OCI-LY1 (cell line): ENCODE measurements at regions not wholly inside any gene's neighbourhood (a gene's known extent, or its start where the extent isn't known, plus 50 kb on each side); places are given as distances from the start of the nearest gene placed in this dataset.

Experiments
- H2AFZ ChIP-seq: fragments of 200-600 bp; sonication (generic), shearing (Covaris generic); 2 replicates; pipeline ENCODE4 v1.6.0; 2014; ENCODE audit warnings: antibody characterized with exemption, mild to moderate bottlenecking, low read length
- H3F3A ChIP-seq: fragments of 200-600 bp; sonication (generic), shearing (Covaris generic); 2 replicates; pipeline ENCODE4 v1.6.0; 2014; ENCODE audit warnings: mild to moderate bottlenecking, antibody characterized with exemption, low read length, moderate library complexity; ENCODE audit not compliant: insufficient read depth
- H3K27ac ChIP-seq: fragments of 200-600 bp; sonication (generic); 2 replicates; pipeline ENCODE4 v1.5.1; 2014; ENCODE audit warnings: low read length, mixed run types, mild to moderate bottlenecking, low read depth; ENCODE audit not compliant: poor library complexity, severe bottlenecking
- H3K27me3 ChIP-seq: fragments of 200-600 bp; sonication (generic); 2 replicates; pipeline ENCODE4 v1.6.0; 2014; ENCODE audit warnings: antibody characterized with exemption, mild to moderate bottlenecking, low read length, moderate library complexity; ENCODE audit not compliant: insufficient read depth
- H3K36me3 ChIP-seq: fragments of 200-600 bp; sonication (generic); 2 replicates; pipeline ENCODE4 v1.6.1; 2014; ENCODE audit warnings: mild to moderate bottlenecking, antibody characterized with exemption, low read length, moderate library complexity, mixed read lengths; ENCODE audit not compliant: insufficient read depth
- H3K4me1 ChIP-seq: fragments of 200-600 bp; sonication (generic); 2 replicates; pipeline ENCODE4 v1.5.1; 2014; ENCODE audit warnings: mild to moderate bottlenecking, low read length, moderate library complexity; ENCODE audit not compliant: insufficient read depth, severe bottlenecking
- H3K4me2 ChIP-seq: fragments of 200-600 bp; sonication (generic), shearing (Covaris generic); 2 replicates; pipeline ENCODE4 v1.6.1; 2014; ENCODE audit warnings: low read length
- H3K4me3 ChIP-seq: fragments of 200-600 bp; sonication (generic); 2 replicates; pipeline ENCODE4 v1.5.1; 2014; ENCODE audit warnings: low read length, low read depth, mild to moderate bottlenecking, mixed read lengths; ENCODE audit not compliant: poor library complexity, severe bottlenecking
- H3K79me2 ChIP-seq: fragments of 200-600 bp; shearing (Covaris generic); 2 replicates; pipeline ENCODE4 v1.6.1; 2016; ENCODE audit warnings: mixed run types, low read length, mixed read lengths; ENCODE audit not compliant: insufficient read depth
- H3K9ac ChIP-seq: fragments of 200-600 bp; sonication (generic), shearing (Covaris generic); 2 replicates; pipeline ENCODE4 v1.6.1; 2014; ENCODE audit warnings: mild to moderate bottlenecking, low read length, mixed read lengths
- H3K9me2 ChIP-seq: fragments of 200-600 bp; sonication (generic), shearing (Covaris generic); 2 replicates; pipeline ENCODE4 v1.6.1; 2014; ENCODE audit warnings: low read depth, mild to moderate bottlenecking, low read length, mixed read lengths
- H3K9me3 ChIP-seq: fragments of 200-600 bp; shearing (Covaris generic); 2 replicates; pipeline ENCODE4 v1.6.1; 2014; ENCODE audit warnings: low read length, mixed read lengths
- H4K20me1 ChIP-seq: fragments of 200-600 bp; sonication (generic), shearing (Covaris generic); 2 replicates; pipeline ENCODE4 v1.6.0; 2016; ENCODE audit warnings: mild to moderate bottlenecking, low read length; ENCODE audit not compliant: insufficient read depth
- CTCF ChIP-seq: fragments of 200-600 bp; sonication (generic), shearing (Covaris generic); IDR thresholded peaks from 2 replicates; pipeline ENCODE4 v1.5.1; 2017; ENCODE audit warnings: mild to moderate bottlenecking, antibody characterized with exemption, low read length, moderate library complexity, mixed read lengths
- EZH2 ChIP-seq: fragments of 200-600 bp; sonication (generic), shearing (Covaris generic); IDR thresholded peaks from 2 replicates; pipeline ENCODE4 v1.8.0; 2017; ENCODE audit warnings: borderline replicate concordance, mixed run types, mild to moderate bottlenecking, antibody characterized with exemption, low read length, moderate library complexity, mixed read lengths

DNA sequence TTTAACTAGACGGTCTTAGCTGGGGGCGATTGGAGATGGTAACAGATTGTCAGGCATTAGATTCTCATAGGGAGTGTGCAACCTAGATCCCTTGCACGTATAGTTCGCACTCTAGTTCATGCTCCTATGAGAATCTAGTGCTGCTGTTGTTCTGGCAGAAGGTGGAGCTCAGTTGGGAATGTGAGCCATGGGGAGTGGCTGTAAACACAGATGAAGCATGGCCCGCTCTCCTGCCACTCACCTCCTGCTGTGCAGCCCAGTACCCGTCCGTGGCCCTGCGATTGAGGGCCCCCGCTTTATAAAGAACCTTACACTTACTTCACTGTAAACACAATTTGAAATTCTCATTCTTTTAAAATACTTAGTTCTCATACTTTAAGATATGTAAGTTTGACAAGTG, 339.4 kb downstream of the CDH26 start:
- H3K9ac ChIP-seq, result no peak overlapping the region
- TF ChIP-seq CTCF (no peak), EZH2 (no peak)
- no peaks in the 10 kb centered on the region for H3K36me3 ChIP-seq

DNA sequence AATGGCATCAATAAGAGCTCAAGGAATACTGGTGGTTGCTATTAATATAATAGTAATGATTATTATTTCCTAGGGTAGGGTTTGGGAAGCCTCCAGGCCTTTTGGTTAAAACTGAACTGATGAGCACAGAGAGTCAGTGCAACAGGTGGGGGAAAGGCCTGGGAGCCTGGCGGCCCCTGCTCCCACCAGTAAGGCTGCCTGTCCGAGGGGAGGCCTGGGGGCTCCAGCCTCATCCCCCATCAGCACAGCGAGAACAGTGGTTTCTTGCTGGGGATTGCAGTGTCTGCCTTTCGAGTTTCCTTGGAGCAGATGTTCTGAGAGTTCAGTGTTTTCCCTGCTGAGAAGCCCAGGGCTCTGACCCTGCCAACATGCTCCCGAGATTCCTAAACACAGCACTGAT, 340.4 kb downstream of the CDH26 start:
- no peaks in the 10 kb centered on the region for H3K79me2 ChIP-seq
- no peaks in the 10 kb centered on the region for H3K9me3 ChIP-seq
- no peak overlapping the region for H3K4me3 ChIP-seq
- H3K9me2 ChIP-seq, result no peaks in the 10 kb centered on the region
- no peak overlapping the region for H3K27ac ChIP-seq
- H3K36me3 ChIP-seq, result no peaks in the 10 kb centered on the region
- H3K4me2 ChIP-seq, result no peak overlapping the region
- no peaks in the 10 kb centered on the region for H3K4me1 ChIP-seq
- H2AFZ ChIP-seq, result no peak overlapping the region
- H4K20me1 ChIP-seq, result no peaks in the 10 kb centered on the region
- H3K27me3 ChIP-seq, result no peaks in the 10 kb centered on the region
- H3F3A ChIP-seq, result no peaks in the 10 kb centered on the region
- H3K9ac ChIP-seq, result no peak overlapping the region
- TF ChIP-seq CTCF, result no peak
- TF ChIP-seq EZH2, result no peak

More for the DNA sequence above, 339.4 kb downstream of the CDH26 start:
- Histone ChIP-seq H4K20me1 (no peaks in the 10 kb centered on the region), H3K9me3 (no peaks in the 10 kb centered on the region), H3K4me1 (no peaks in the 10 kb centered on the region), H3K27ac (no peak overlapping the region), H3F3A (no peaks in the 10 kb centered on the region), H3K4me3 (no peak overlapping the region), H3K27me3 (no peaks in the 10 kb centered on the region), H3K79me2 (no peaks in the 10 kb centered on the region), H2AFZ (no peak overlapping the region), H3K9me2 (no peaks in the 10 kb centered on the region), H3K4me2 (no peak overlapping the region)

- Histone ChIP-seq H3K79me2 (no peaks in the 10 kb centered on the region), H3K27ac (no peak overlapping the region), H2AFZ (no peak overlapping the region), H3F3A (no peaks in the 10 kb centered on the region), H3K9me3 (no peaks in the 10 kb centered on the region), H3K9me2 (no peaks in the 10 kb centered on the region), H4K20me1 (no peaks in the 10 kb centered on the region), H3K36me3 (no peaks in the 10 kb centered on the region), H3K9ac (no peak overlapping the region), H3K27me3 (no peaks in the 10 kb centered on the region), H3K4me2 (no peak overlapping the region), H3K4me1 (no peaks in the 10 kb centered on the region), H3K4me3 (no peak overlapping the region)
- TF ChIP-seq CTCF (no peak), EZH2 (no peak)
Measured at GRCh38 chr20:60299951-60300350, 341.7 kb downstream of the CDH26 start.
